ENCODE measurements at regions not wholly inside any gene's neighbourhood (a gene's known extent, or its start where the extent isn't known, plus 50 kb on each side); places are given as distances from the start of the nearest gene placed in this dataset.

DNA sequence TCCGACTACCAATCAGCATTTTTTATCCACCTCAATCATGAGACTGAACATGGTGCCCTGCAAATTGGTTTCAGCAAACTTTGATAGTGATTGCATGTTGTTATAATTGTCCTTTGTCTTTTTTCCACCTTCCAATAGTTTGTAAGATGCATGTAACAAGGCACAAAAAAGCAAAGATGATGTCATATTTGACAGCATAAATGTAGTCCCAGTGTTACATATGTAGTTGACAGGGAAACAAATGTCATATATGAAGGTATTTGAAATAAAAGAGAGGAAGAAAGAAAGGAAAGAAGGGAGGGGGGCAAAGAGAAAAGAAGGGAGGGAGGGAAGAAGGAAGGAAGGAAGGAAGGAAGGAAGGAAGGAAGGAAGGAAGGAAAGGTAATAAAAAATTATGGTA is 441.7 kb upstream of the CPEB2 start:
- H3K36me3 ChIP-seq: no peaks in the 10 kb centered on the region
- no peaks in the 10 kb centered on the region for H3K27me3 ChIP-seq
- 84 to 93% methylated on average over 1 of the region's 1 CpG for WGBS, 2 donors
- H3K9me3 ChIP-seq: no peaks in the 10 kb centered on the region
- DNase-seq (ENCODE audit: low spot score in 2 of 2): no peak
- no peak overlapping the region for H3K27ac ChIP-seq
- TF ChIP-seq, protein P1, sequence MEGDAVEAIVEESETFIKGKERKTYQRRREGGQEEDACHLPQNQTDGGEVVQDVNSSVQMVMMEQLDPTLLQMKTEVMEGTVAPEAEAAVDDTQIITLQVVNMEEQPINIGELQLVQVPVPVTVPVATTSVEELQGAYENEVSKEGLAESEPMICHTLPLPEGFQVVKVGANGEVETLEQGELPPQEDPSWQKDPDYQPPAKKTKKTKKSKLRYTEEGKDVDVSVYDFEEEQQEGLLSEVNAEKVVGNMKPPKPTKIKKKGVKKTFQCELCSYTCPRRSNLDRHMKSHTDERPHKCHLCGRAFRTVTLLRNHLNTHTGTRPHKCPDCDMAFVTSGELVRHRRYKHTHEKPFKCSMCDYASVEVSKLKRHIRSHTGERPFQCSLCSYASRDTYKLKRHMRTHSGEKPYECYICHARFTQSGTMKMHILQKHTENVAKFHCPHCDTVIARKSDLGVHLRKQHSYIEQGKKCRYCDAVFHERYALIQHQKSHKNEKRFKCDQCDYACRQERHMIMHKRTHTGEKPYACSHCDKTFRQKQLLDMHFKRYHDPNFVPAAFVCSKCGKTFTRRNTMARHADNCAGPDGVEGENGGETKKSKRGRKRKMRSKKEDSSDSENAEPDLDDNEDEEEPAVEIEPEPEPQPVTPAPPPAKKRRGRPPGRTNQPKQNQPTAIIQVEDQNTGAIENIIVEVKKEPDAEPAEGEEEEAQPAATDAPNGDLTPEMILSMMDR (IDR thresholded peaks at IDR 0.05): no peak
- TF ChIP-seq EP300 (IDR thresholded peaks at IDR 0.05) (no peak), POLR2A (IDR thresholded peaks at IDR 0.05) (no peak)
- H3K4me3 ChIP-seq: no peak overlapping the region
- no peaks in the 10 kb centered on the region for H3K4me1 ChIP-seq

GRCh38 chr4:14562901-14563300 is 439.4 kb upstream of the CPEB2 start:
- H3K4me3 ChIP-seq: no peak overlapping the region
- H3K27ac ChIP-seq: no peak overlapping the region
- no peaks in the 10 kb centered on the region for H3K27me3 ChIP-seq
- no peak for DNase-seq (ENCODE audit: low spot score in 2 of 2)
- TF ChIP-seq POLR2A (IDR thresholded peaks at IDR 0.05) (no peak), EP300 (IDR thresholded peaks at IDR 0.05) (no peak)
- TF ChIP-seq, protein P1 (IDR thresholded peaks at IDR 0.05): no peak
- H3K4me1 ChIP-seq: no peaks in the 10 kb centered on the region
- no peaks in the 10 kb centered on the region for H3K9me3 ChIP-seq
- no peaks in the 10 kb centered on the region for H3K36me3 ChIP-seq
- 60 to 70% methylated on average over 3 of the region's 3 CpGs for WGBS, 2 donors

GRCh38 chr4:14564281-14564680 is 438.0 kb upstream of the CPEB2 start:
- Histone ChIP-seq H3K27ac (no peak overlapping the region), H3K36me3 (no peaks in the 10 kb centered on the region), H3K27me3 (no peaks in the 10 kb centered on the region), H3K4me1 (no peaks in the 10 kb centered on the region), H3K9me3 (no peaks in the 10 kb centered on the region), H3K4me3 (no peak overlapping the region)
- DNase-seq (ENCODE audit: low spot score in 2 of 2): no peak
- WGBS, 2 donors: 83 to 85% methylated on average over 4 of the region's 4 CpGs
- TF ChIP-seq POLR2A (IDR thresholded peaks at IDR 0.05) (no peak), EP300 (IDR thresholded peaks at IDR 0.05) (no peak)
- TF ChIP-seq, protein P1 (IDR thresholded peaks at IDR 0.05): no peak

GRCh38 chr4:14566518-14566917 is 435.8 kb upstream of the CPEB2 start:
- Histone ChIP-seq H3K4me1 (no peaks in the 10 kb centered on the region), H3K4me3 (no peak overlapping the region), H3K9me3 (no peaks in the 10 kb centered on the region), H3K27me3 (no peaks in the 10 kb centered on the region), H3K27ac (no peak overlapping the region), H3K36me3 (no peaks in the 10 kb centered on the region)
- TF ChIP-seq EP300 (IDR thresholded peaks at IDR 0.05): no peak
- TF ChIP-seq, protein P1 (IDR thresholded peaks at IDR 0.05): no peak
- TF ChIP-seq POLR2A (IDR thresholded peaks at IDR 0.05): no peak
- DNase-seq (ENCODE audit: low spot score in 2 of 2): no peak

GRCh38 chr4:14568351-14568750 is 433.9 kb upstream of the CPEB2 start:
- H3K4me3 ChIP-seq: no peak overlapping the region
- H3K27ac ChIP-seq: no peak overlapping the region
- no peaks in the 10 kb centered on the region for H3K4me1 ChIP-seq
- TF ChIP-seq POLR2A (IDR thresholded peaks at IDR 0.05) (no peak), EP300 (IDR thresholded peaks at IDR 0.05) (no peak)
- TF ChIP-seq, protein P1 (IDR thresholded peaks at IDR 0.05): no peak
- no peaks in the 10 kb centered on the region for H3K36me3 ChIP-seq
- H3K27me3 ChIP-seq: no peaks in the 10 kb centered on the region
- no peak for DNase-seq (ENCODE audit: low spot score in 2 of 2)
- WGBS, 2 donors: 19 to 28% methylated on average over 2 of the region's 2 CpGs
- no peaks in the 10 kb centered on the region for H3K9me3 ChIP-seq

Data from tibial nerve (tissue), 4 donors.